ENCODE measurements at regions not wholly inside any gene's neighbourhood (a gene's known extent, or its start where the extent isn't known, plus 50 kb on each side); places are given as distances from the start of the nearest gene placed in this dataset.

DNA sequence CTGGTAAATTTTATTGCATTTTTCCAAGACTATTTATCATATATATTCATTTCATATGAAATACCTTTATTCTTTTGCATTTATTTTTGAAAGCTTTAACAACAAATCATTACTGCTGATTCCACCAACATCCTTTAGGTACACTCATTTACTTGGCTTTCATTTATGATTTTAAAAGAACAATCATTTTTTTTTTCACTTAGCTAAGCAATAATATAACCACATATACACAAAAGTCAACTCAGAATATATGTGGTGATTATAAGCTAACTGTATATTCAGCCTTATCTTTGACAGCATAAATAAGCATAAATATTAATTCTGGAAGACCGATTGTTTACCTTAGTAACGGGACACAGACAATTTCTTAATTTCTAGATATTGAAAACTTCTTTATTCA is 458.6 kb upstream of the ZNF385D start:
- TF ChIP-seq, protein P1, sequence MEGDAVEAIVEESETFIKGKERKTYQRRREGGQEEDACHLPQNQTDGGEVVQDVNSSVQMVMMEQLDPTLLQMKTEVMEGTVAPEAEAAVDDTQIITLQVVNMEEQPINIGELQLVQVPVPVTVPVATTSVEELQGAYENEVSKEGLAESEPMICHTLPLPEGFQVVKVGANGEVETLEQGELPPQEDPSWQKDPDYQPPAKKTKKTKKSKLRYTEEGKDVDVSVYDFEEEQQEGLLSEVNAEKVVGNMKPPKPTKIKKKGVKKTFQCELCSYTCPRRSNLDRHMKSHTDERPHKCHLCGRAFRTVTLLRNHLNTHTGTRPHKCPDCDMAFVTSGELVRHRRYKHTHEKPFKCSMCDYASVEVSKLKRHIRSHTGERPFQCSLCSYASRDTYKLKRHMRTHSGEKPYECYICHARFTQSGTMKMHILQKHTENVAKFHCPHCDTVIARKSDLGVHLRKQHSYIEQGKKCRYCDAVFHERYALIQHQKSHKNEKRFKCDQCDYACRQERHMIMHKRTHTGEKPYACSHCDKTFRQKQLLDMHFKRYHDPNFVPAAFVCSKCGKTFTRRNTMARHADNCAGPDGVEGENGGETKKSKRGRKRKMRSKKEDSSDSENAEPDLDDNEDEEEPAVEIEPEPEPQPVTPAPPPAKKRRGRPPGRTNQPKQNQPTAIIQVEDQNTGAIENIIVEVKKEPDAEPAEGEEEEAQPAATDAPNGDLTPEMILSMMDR (IDR thresholded peaks at IDR 0.05) = no peak
- no peak for TF ChIP-seq ZFX (IDR thresholded peaks at IDR 0.05; ENCODE audit: borderline replicate concordance)

Measured in 22Rv1 (cell line).